GM23338 (cell line): ENCODE measurements at regions not wholly inside any gene's neighbourhood (a gene's known extent, or its start where the extent isn't known, plus 50 kb on each side); places are given as distances from the start of the nearest gene placed in this dataset.

ENCODE experiments used
- ATAC-seq: fragments of 200-7000 bp; cut with Tn5 transposase; 3 replicates; pipeline ENCODE4 v1.9.1; 2020
- DNase-seq: peaks from one replicate; pipeline ENCODE4 v3.0.0-alpha.2; 2015; ENCODE audit warnings: low spot score
- H2AFZ ChIP-seq: fragments of 200-600 bp; sonication (generic); 2 replicates; pipeline ENCODE4 v1.8.0; 2016; ENCODE audit warnings: antibody characterized with exemption, mild to moderate bottlenecking, moderate library complexity
- H3F3A ChIP-seq: fragments of 200-600 bp; sonication (generic); replicated peaks from 2 replicates; pipeline ENCODE4 v1.8.0; 2017; ENCODE audit warnings: antibody characterized with exemption, mixed run types, low read depth
- H3K27ac ChIP-seq: fragments of 200-600 bp; sonication (generic); 2 replicates; pipeline ENCODE4 v1.6.1; 2016; ENCODE audit warnings: low read depth
- H3K27me3 ChIP-seq: fragments of 200-600 bp; sonication (generic); 2 replicates; pipeline ENCODE4 v1.8.0; 2016; ENCODE audit warnings: mild to moderate bottlenecking, mixed run types, moderate library complexity; ENCODE audit not compliant: insufficient read depth
- H3K36me3 ChIP-seq: fragments of 200-600 bp; sonication (generic); 2 replicates; pipeline ENCODE4 v1.8.0; 2016; ENCODE audit warnings: mild to moderate bottlenecking; ENCODE audit not compliant: insufficient read depth
- H3K4me1 ChIP-seq: fragments of 200-600 bp; sonication (generic); 2 replicates; pipeline ENCODE4 v1.8.0; 2016; ENCODE audit warnings: mild to moderate bottlenecking, moderate library complexity; ENCODE audit not compliant: insufficient read depth
- H3K4me2 ChIP-seq: fragments of 200-600 bp; sonication (generic); 2 replicates; pipeline ENCODE4 v1.7.1; 2017; ENCODE audit warnings: mixed run types
- H3K4me3 ChIP-seq: fragments of 200-600 bp; sonication (generic); 2 replicates; pipeline ENCODE4 v1.6.1; 2016; ENCODE audit warnings: mixed run types
- H3K79me2 ChIP-seq: fragments of 200-600 bp; sonication (generic); replicated peaks from 2 replicates; pipeline ENCODE4 v1.8.0; 2017; ENCODE audit warnings: mild to moderate bottlenecking; ENCODE audit not compliant: insufficient read depth
- H3K9me2 ChIP-seq: fragments of 200-600 bp; sonication (generic); 2 replicates; pipeline ENCODE4 v1.8.0; 2017; ENCODE audit not compliant: insufficient read depth
- H4K20me1 ChIP-seq: fragments of 200-600 bp; sonication (generic); replicated peaks from 2 replicates; pipeline ENCODE4 v1.8.0; 2017; ENCODE audit warnings: mild to moderate bottlenecking; ENCODE audit not compliant: insufficient read depth
- H3K27ac Mint-ChIP-seq: 2 replicates; pipeline ENCODE4 v1.8.0; 2020; ENCODE audit warnings: inconsistent platforms, mild to moderate bottlenecking, moderate library complexity, mixed read lengths
- H3K27me3 Mint-ChIP-seq: 3 replicates; pipeline ENCODE4 v1.8.0; 2022; ENCODE audit warnings: low read depth, mild to moderate bottlenecking, moderate library complexity, mixed read lengths, inconsistent platforms; ENCODE audit not compliant: insufficient read depth, poor library complexity
- H3K36me3 Mint-ChIP-seq: 3 replicates; pipeline ENCODE4 v1.8.0; 2021; ENCODE audit warnings: low read depth, mild to moderate bottlenecking, inconsistent platforms, moderate library complexity, mixed read lengths
- H3K4me1 Mint-ChIP-seq: 3 replicates; pipeline ENCODE4 v1.8.0; 2020; ENCODE audit warnings: mild to moderate bottlenecking, inconsistent platforms, mixed read lengths
- H3K4me3 Mint-ChIP-seq: 3 replicates; pipeline ENCODE4 v1.8.0; 2021; ENCODE audit warnings: moderate library complexity, mild to moderate bottlenecking, inconsistent platforms, mixed read lengths
- H3K9me3 Mint-ChIP-seq: 3 replicates; pipeline ENCODE4 v1.8.0; 2020; ENCODE audit warnings: moderate library complexity, mild to moderate bottlenecking, inconsistent platforms, mixed read lengths
- CREB1 ChIP-seq: fragments of 250-450 bp; sonication (Bioruptor Pico); IDR thresholded peaks from 2 replicates; pipeline ENCODE4 v1.5.0; 2020; ENCODE audit warnings: low read depth, mild to moderate bottlenecking, moderate library complexity
- CTCF ChIP-seq, 2 experiments: fragments of 200-600 bp in 1 of 2; sonication (generic) in 1 of 2; conservative IDR thresholded peaks; 2 replicates each; pipeline versions ENCODE4 v1.5.1 to v1.6.1; 2016 to 2017; ENCODE audit warnings: antibody characterized with exemption in 2 of 2, low read depth in 2 of 2, mild to moderate bottlenecking in 2 of 2, moderate library complexity in 1 of 2
- EZH2 ChIP-seq: fragments of 200-600 bp; sonication (generic); IDR thresholded peaks from one replicate; pipeline ENCODE4 v1.8.0; 2017; ENCODE audit warnings: antibody characterized with exemption, mild to moderate bottlenecking, low read depth; ENCODE audit not compliant: unreplicated experiment
- EZH2phosphoT487 ChIP-seq: fragments of 200-600 bp; sonication (generic); IDR thresholded peaks from one replicate; pipeline ENCODE4 v1.8.1; 2018; ENCODE audit warnings: antibody characterized with exemption; ENCODE audit not compliant: unreplicated experiment
- JUNB ChIP-seq: IDR thresholded peaks from one replicate; pipeline ENCODE4 v1.6.1; 2016; ENCODE audit warnings: antibody characterized with exemption; ENCODE audit not compliant: unreplicated experiment
- NANOG ChIP-seq: IDR thresholded peaks from 2 replicates; pipeline ENCODE4 v1.6.1; 2016; ENCODE audit warnings: antibody characterized with exemption, borderline replicate concordance
- POLR2AphosphoS5 ChIP-seq: IDR thresholded peaks from 2 replicates; pipeline ENCODE4 v1.6.1; 2016; ENCODE audit warnings: antibody characterized with exemption, low read depth
- REST ChIP-seq: IDR thresholded peaks from one replicate; pipeline ENCODE4 v1.6.1; 2018; ENCODE audit warnings: antibody characterized with exemption; ENCODE audit not compliant: unreplicated experiment
- STAT1 ChIP-seq: IDR thresholded peaks from one replicate; pipeline ENCODE4 v1.6.1; 2016; ENCODE audit warnings: antibody characterized with exemption; ENCODE audit not compliant: unreplicated experiment
- ZNF114 ChIP-seq: fragments of 250-450 bp; sonication (Bioruptor Pico); IDR thresholded peaks from 2 replicates; pipeline ENCODE4 v1.5.0; 2020; ENCODE audit warnings: mild to moderate bottlenecking, moderate library complexity
- ZNF331 ChIP-seq: fragments of 250-450 bp; sonication (Bioruptor Pico); IDR thresholded peaks from 2 replicates; pipeline ENCODE4 v1.5.0; 2020; ENCODE audit warnings: low read depth, mild to moderate bottlenecking, moderate library complexity
- ZNF462 ChIP-seq: fragments of 250-450 bp; sonication (Bioruptor Pico); IDR thresholded peaks from 2 replicates; pipeline ENCODE4 v1.5.0; 2020; ENCODE audit warnings: mild to moderate bottlenecking, moderate library complexity
- TF ChIP-seq, protein P1 (sequence below): IDR thresholded peaks from 2 replicates; pipeline ENCODE4 v1.6.1; 2016; ENCODE audit warnings: antibody characterized with exemption

- ATAC-seq: no peak
- Histone ChIP-seq H3K36me3 (no peaks in the 10 kb centered on the region), H3K27me3 (no peaks in the 10 kb centered on the region), H3K27ac (no peak overlapping the region), H2AFZ (no peak overlapping the region), H3K9me2 (no peaks in the 10 kb centered on the region), H3K79me2 (no peaks in the 10 kb centered on the region), H3K4me2 (no peak overlapping the region), H3F3A (no peaks in the 10 kb centered on the region), H4K20me1 (no peaks in the 10 kb centered on the region), H3K4me3 (no peak overlapping the region), H3K4me1 (no peaks in the 10 kb centered on the region)
- Mint-ChIP-seq H3K4me1 (no peaks in the 10 kb centered on the region), H3K27ac (no peak overlapping the region), H3K4me3 (no peak overlapping the region), H3K9me3 (no peaks in the 10 kb centered on the region), H3K27me3 (peaks cover 2% of the 10 kb centered on the region), H3K36me3 (no peaks in the 10 kb centered on the region)
- TF ChIP-seq ZNF331 (CRISPR knock-in tag): no peak
- no peak for TF ChIP-seq EZH2phosphoT487
- no peak for TF ChIP-seq CTCF (conservative IDR thresholded peaks at IDR 0.05; ENCODE audit: low read depth in 2 of 2)
- no peak for TF ChIP-seq REST
- no peak for TF ChIP-seq NANOG
- TF ChIP-seq EZH2: no peak
- TF ChIP-seq CREB1 (CRISPR knock-in tag): no peak
- no peak for TF ChIP-seq POLR2AphosphoS5
- no peak for TF ChIP-seq STAT1
- TF ChIP-seq ZNF462 (CRISPR knock-in tag): no peak
- TF ChIP-seq JUNB: no peak
- TF ChIP-seq, protein P1, sequence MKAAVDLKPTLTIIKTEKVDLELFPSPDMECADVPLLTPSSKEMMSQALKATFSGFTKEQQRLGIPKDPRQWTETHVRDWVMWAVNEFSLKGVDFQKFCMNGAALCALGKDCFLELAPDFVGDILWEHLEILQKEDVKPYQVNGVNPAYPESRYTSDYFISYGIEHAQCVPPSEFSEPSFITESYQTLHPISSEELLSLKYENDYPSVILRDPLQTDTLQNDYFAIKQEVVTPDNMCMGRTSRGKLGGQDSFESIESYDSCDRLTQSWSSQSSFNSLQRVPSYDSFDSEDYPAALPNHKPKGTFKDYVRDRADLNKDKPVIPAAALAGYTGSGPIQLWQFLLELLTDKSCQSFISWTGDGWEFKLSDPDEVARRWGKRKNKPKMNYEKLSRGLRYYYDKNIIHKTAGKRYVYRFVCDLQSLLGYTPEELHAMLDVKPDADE: no peak
- no peak for TF ChIP-seq ZNF114 (CRISPR knock-in tag)
- no peak for DNase-seq
Measured at GRCh38 chr9:10721301-10721700, 108.5 kb upstream of the PTPRD start.
